Right lobe of liver (tissue), 6 donors: ENCODE measurements at regions not wholly inside any gene's neighbourhood (a gene's known extent, or its start where the extent isn't known, plus 50 kb on each side); places are given as distances from the start of the nearest gene placed in this dataset.

Experiments
- ATAC-seq, 4 donors: fragments of 200-7000 bp; cut with Tn5 transposase; one replicate each; pipeline ENCODE4 v1.9.1; 2020; ENCODE audit warnings: mild to moderate bottlenecking in 4 of 4, moderate library complexity in 4 of 4
- DNase-seq, 3 donors: peaks; one replicate each; pipeline ENCODE4 v3.0.0-alpha.2; 2020
- H3K27ac ChIP-seq, 3 donors: fragments of 200-600 bp; one replicate each; pipeline ENCODE4 v1.8.0; 2022
- H3K27me3 ChIP-seq, 2 donors: fragments of 200-600 bp; one replicate each; pipeline ENCODE4 v1.8.0; 2022
- H3K36me3 ChIP-seq, 4 donors: fragments of 200-600 bp; sonication (generic) in 1 of 4; one replicate each; pipeline versions ENCODE4 v1.5.1 to v1.8.0; 2017 to 2022; ENCODE audit warnings: control low read depth in 1 of 4
- H3K4me1 ChIP-seq, 4 donors: fragments of 200-600 bp; sonication (generic) in 1 of 4; one replicate each; pipeline versions ENCODE4 v1.5.1 to v1.8.0; 2017 to 2022; ENCODE audit warnings: control low read depth in 1 of 4
- H3K4me3 ChIP-seq, 3 donors: fragments of 200-600 bp; one replicate each; pipeline ENCODE4 v1.8.0; 2022
- H3K9me3 ChIP-seq, 4 donors: fragments of 200-600 bp; sonication (generic) in 1 of 4; one replicate each; pipeline versions ENCODE4 v1.5.1 to v1.8.0; 2017 to 2022; ENCODE audit warnings: control low read depth in 1 of 4
- POLR2A ChIP-seq: fragments of 450-650 bp; IDR thresholded peaks from one replicate; pipeline ENCODE4 v1.6.1; 2017; ENCODE audit warnings: antibody characterized with exemption, mild to moderate bottlenecking
- WGBS: methylation state at CpG from one replicate; pipeline ENCODE4 v1.1.6; 2018; ENCODE audit warnings: low coverage, low lambda C conversion rate; ENCODE audit not compliant: insufficient coverage; ENCODE audit errors: missing lambda C conversion rate; 5-methylcytosine and 5-hydroxymethylcytosine counted together
- intact Hi-C, 2 donors: fragments of 100-400 bp; cut with DNase I; formaldehyde crosslinking; loops; one replicate each; pipeline versions ENCODE4 v1.11.2 to v1.14.1; 2022
- TF ChIP-seq, protein P1 (sequence below), 4 donors: fragments of 200-600 bp in 3 of 4; fragments of 450-650 bp in 1 of 4; IDR thresholded peaks; one replicate each; pipeline versions ENCODE4 v1.5.1 to v1.8.0; 2016 to 2022; ENCODE audit warnings: antibody characterized with exemption in 4 of 4, mild to moderate bottlenecking in 2 of 4
- donor health status: DM: no; HTN: yes; CAD: no.
- donor health status: DM: no; HTN: no; CAD: no.
- donor health status: DM: no; HTN: no; CAD: no.
- donor health status: DM: no; HTN: yes; CAD: no.
- donor health status: DM: no; HTN: yes; CAD: no.

DNA sequence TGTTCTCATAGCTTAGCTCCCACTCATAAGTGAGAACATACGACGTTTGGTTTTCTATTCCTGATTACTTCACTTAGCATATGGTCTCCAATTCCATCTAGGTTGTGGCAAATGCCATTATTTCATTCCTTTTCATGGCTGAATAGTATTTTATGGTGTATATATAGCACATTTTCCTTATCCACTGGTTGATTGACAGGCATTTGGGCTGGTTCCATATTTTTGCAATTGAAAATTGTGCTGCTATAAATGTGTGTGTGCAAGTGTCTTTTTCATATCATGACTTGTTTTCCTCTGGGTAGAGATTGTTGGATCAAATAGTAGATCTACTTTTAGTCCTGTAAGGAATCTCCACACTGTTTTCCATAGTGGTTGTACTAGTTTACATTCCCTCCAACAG is 133.0 kb upstream of the TAB2 start:
- H3K4me3 ChIP-seq = no peak overlapping the region

GRCh38 chr6:149185799-149186357 is 131.6 kb upstream of the TAB2 start:
- WGBS = 64% methylated on average over 7 of the region's 7 CpGs
- intact Hi-C loops = no loop called here
- ATAC-seq (peak in 1 of 4 donors; percentile 36), DNase-seq (no peak)
- H3K27me3 ChIP-seq = no peaks in the 10 kb centered on the region
- H3K9me3 ChIP-seq = peaks cover 0 to 8% (median 0%) of the 10 kb centered on the region in 4 donors
- H3K4me1 ChIP-seq = no peaks in the 10 kb centered on the region
- no peaks in the 10 kb centered on the region for H3K36me3 ChIP-seq
- H3K27ac ChIP-seq = no peak overlapping the region
- no peak for TF ChIP-seq POLR2A
- TF ChIP-seq, protein P1, sequence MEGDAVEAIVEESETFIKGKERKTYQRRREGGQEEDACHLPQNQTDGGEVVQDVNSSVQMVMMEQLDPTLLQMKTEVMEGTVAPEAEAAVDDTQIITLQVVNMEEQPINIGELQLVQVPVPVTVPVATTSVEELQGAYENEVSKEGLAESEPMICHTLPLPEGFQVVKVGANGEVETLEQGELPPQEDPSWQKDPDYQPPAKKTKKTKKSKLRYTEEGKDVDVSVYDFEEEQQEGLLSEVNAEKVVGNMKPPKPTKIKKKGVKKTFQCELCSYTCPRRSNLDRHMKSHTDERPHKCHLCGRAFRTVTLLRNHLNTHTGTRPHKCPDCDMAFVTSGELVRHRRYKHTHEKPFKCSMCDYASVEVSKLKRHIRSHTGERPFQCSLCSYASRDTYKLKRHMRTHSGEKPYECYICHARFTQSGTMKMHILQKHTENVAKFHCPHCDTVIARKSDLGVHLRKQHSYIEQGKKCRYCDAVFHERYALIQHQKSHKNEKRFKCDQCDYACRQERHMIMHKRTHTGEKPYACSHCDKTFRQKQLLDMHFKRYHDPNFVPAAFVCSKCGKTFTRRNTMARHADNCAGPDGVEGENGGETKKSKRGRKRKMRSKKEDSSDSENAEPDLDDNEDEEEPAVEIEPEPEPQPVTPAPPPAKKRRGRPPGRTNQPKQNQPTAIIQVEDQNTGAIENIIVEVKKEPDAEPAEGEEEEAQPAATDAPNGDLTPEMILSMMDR (IDR thresholded peaks at IDR 0.05) = no peak
- H3K4me3 ChIP-seq = no peak overlapping the region

More for the DNA sequence above, 133.0 kb upstream of the TAB2 start:
- no peak for ATAC-seq
- TF ChIP-seq, protein P1 (IDR thresholded peaks at IDR 0.05) = no peak
- TF ChIP-seq POLR2A = no peak
- intact Hi-C loops = no loop called here
- no peak for DNase-seq
- WGBS = 89% methylated on average over 2 of the region's 2 CpGs
- Histone ChIP-seq H3K27me3 (no peaks in the 10 kb centered on the region), H3K4me1 (no peaks in the 10 kb centered on the region), H3K9me3 (peaks cover 0 to 8% (median 0%) of the 10 kb centered on the region in 4 donors), H3K36me3 (no peaks in the 10 kb centered on the region), H3K27ac (no peak overlapping the region)

DNA sequence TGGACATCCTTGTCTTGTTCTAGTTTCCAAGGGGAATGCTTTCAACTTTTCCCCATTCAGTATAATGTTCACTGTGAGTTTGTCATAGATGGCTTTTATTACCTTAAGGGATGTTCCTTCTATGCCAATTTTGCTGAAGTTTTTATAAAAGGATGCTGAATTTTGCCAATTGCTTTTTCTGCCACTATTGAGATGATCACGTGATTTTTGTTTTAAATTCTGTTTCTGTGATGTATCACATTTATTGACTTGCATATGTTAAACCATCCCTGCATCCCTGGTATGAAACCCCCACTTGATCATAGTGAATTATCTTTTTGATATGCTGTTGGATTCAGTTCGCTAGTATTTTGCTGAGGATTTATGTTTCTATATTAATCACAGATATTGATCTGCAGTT is 130.6 kb upstream of the TAB2 start:
- WGBS = 85% methylated on average over 2 of the region's 2 CpGs

GRCh38 chr6:149190224-149190831 is 127.2 kb upstream of the TAB2 start:
- intact Hi-C loops = no loop called here
- Histone ChIP-seq H3K36me3 (no peaks in the 10 kb centered on the region), H3K27me3 (no peaks in the 10 kb centered on the region), H3K9me3 (peaks cover 0 to 8% (median 0%) of the 10 kb centered on the region in 4 donors), H3K27ac (no peak overlapping the region), H3K4me3 (no peak overlapping the region), H3K4me1 (no peaks in the 10 kb centered on the region)
- 83% methylated on average over 1 of the region's 1 CpG for WGBS
- peak; percentile 43 to 62 (median 56) for DNase-seq
- ATAC-seq = peak in 1 of 4 donors; percentile 19
- no peak for TF ChIP-seq POLR2A
- TF ChIP-seq, protein P1 (IDR thresholded peaks at IDR 0.05) = peak in 3 of 4 donors; percentile 12 to 15 (median 12)

More for the DNA sequence above, 130.6 kb upstream of the TAB2 start:
- no peak for ATAC-seq
- no peak overlapping the region for H3K4me3 ChIP-seq
- no peak for DNase-seq
- H3K27me3 ChIP-seq = no peaks in the 10 kb centered on the region
- intact Hi-C loops = no loop called here
- peaks cover 0 to 8% (median 0%) of the 10 kb centered on the region in 4 donors for H3K9me3 ChIP-seq
- H3K36me3 ChIP-seq = no peaks in the 10 kb centered on the region
- no peaks in the 10 kb centered on the region for H3K4me1 ChIP-seq
- no peak overlapping the region for H3K27ac ChIP-seq
- TF ChIP-seq, protein P1 (IDR thresholded peaks at IDR 0.05) = no peak
- TF ChIP-seq POLR2A = no peak
